OCI-LY7 (cell line): ENCODE measurements at regions not wholly inside any gene's neighbourhood (a gene's known extent, or its start where the extent isn't known, plus 50 kb on each side); places are given as distances from the start of the nearest gene placed in this dataset.

Experiments
- BruUV-seq: library from RNA; stranded (reverse); fragments of 400-500 nt; replicated peaks from 2 replicates; lab custom pipeline; 2021; lab: Mats Ljungman, UMichigan
- CTCF ChIA-PET: fragments of 300-600 bp; sonication (Branson Sonifier 250); formaldehyde crosslinking; loops from one replicate; lab custom pipeline; 2022; ENCODE audit warnings: antibody characterized with exemption; ENCODE audit not compliant: unreplicated experiment; lab: Charles Lee
- POLR2A ChIA-PET: fragments of 300-600 bp; sonication (Branson Sonifier 250); formaldehyde crosslinking; loops from one replicate; lab custom pipeline; 2022; ENCODE audit warnings: antibody characterized with exemption; lab: Charles Lee
- DNase-seq: peaks from one replicate; pipeline ENCODE4 v3.0.0-alpha.2; 2015; ENCODE audit warnings: low spot score
- H2AFZ ChIP-seq: fragments of 200-600 bp; sonication (generic), shearing (Covaris generic); 2 replicates; pipeline ENCODE4 v1.6.1; 2014; ENCODE audit warnings: mild to moderate bottlenecking, antibody characterized with exemption, low read length, moderate library complexity
- H3K27ac ChIP-seq: fragments of 200-600 bp; sonication (generic); 2 replicates; pipeline ENCODE4 v1.5.1; 2014; ENCODE audit warnings: mixed run types, low read depth, mild to moderate bottlenecking, moderate library complexity, low read length, inconsistent platforms; ENCODE audit not compliant: poor library complexity, severe bottlenecking
- H3K36me3 ChIP-seq: fragments of 200-600 bp; sonication (generic); 2 replicates; pipeline ENCODE4 v1.6.1; 2014; ENCODE audit warnings: mild to moderate bottlenecking, antibody characterized with exemption, low read length, moderate library complexity, mixed read lengths; ENCODE audit not compliant: insufficient read depth
- H3K4me1 ChIP-seq: fragments of 200-600 bp; sonication (generic); 2 replicates; pipeline ENCODE4 v1.5.1; 2014; ENCODE audit warnings: mild to moderate bottlenecking, low read length; ENCODE audit not compliant: insufficient read depth, poor library complexity, severe bottlenecking
- H3K4me2 ChIP-seq: fragments of 200-600 bp; sonication (generic); 2 replicates; pipeline ENCODE4 v1.6.1; 2014; ENCODE audit warnings: mild to moderate bottlenecking, low read length
- H3K4me3 ChIP-seq: fragments of 200-600 bp; sonication (generic); 2 replicates; pipeline ENCODE4 v1.5.1; 2014; ENCODE audit warnings: mild to moderate bottlenecking, low read depth, low read length; ENCODE audit not compliant: poor library complexity, severe bottlenecking
- H3K79me2 ChIP-seq: fragments of 200-600 bp; sonication (generic); 2 replicates; pipeline ENCODE4 v1.6.1; 2016; ENCODE audit warnings: low read depth, mild to moderate bottlenecking, low read length, moderate library complexity, mixed read lengths; ENCODE audit not compliant: insufficient read depth
- H3K9me2 ChIP-seq: fragments of 200-600 bp; sonication (generic); 2 replicates; pipeline ENCODE4 v1.6.1; 2016; ENCODE audit warnings: mild to moderate bottlenecking, low read length, mixed read lengths; ENCODE audit not compliant: insufficient read depth
- H3K9me3 ChIP-seq: fragments of 200-600 bp; sonication (generic); 2 replicates; pipeline ENCODE4 v1.6.1; 2014; ENCODE audit warnings: mild to moderate bottlenecking, mixed run types, low read length, mixed read lengths
- H4K20me1 ChIP-seq: fragments of 200-600 bp; sonication (generic); 2 replicates; pipeline ENCODE4 v1.6.1; 2014; ENCODE audit warnings: mild to moderate bottlenecking, antibody characterized with exemption, low read length, moderate library complexity, mixed read lengths; ENCODE audit not compliant: insufficient read depth
- EZH2phosphoT487 ChIP-seq: fragments of 200-600 bp; sonication (generic); IDR thresholded peaks from 2 replicates; pipeline ENCODE4 v1.6.1; 2018; ENCODE audit warnings: low read depth, borderline replicate concordance, mild to moderate bottlenecking, mixed run types, antibody characterized with exemption, low read length, moderate library complexity, mixed read lengths
- intact Hi-C: fragments of 100-400 bp; cut with micrococcal nuclease; formaldehyde crosslinking; loops from one replicate; pipeline ENCODE4 v1.10.0; 2022; ENCODE audit not compliant: unreplicated experiment
- TF ChIP-seq, protein P1 (sequence below): fragments of 200-600 bp; sonication (generic); conservative IDR thresholded peaks from 2 replicates; pipeline ENCODE4 v1.5.1; 2014; ENCODE audit warnings: mild to moderate bottlenecking, antibody characterized with exemption, low read length, moderate library complexity, mixed read lengths

- Histone ChIP-seq H3K9me3 (no peaks in the 10 kb centered on the region), H3K36me3 (no peaks in the 10 kb centered on the region), H4K20me1 (no peaks in the 10 kb centered on the region), H3K4me2 (no peak overlapping the region), H3K9me2 (no peaks in the 10 kb centered on the region), H3K4me1 (peaks cover 4% of the 10 kb centered on the region), H3K79me2 (no peaks in the 10 kb centered on the region), H3K4me3 (no peak overlapping the region), H2AFZ (no peak overlapping the region), H3K27ac (no peak overlapping the region)
- DNase-seq = no peak
- TF ChIP-seq EZH2phosphoT487 = no peak
- TF ChIP-seq, protein P1, sequence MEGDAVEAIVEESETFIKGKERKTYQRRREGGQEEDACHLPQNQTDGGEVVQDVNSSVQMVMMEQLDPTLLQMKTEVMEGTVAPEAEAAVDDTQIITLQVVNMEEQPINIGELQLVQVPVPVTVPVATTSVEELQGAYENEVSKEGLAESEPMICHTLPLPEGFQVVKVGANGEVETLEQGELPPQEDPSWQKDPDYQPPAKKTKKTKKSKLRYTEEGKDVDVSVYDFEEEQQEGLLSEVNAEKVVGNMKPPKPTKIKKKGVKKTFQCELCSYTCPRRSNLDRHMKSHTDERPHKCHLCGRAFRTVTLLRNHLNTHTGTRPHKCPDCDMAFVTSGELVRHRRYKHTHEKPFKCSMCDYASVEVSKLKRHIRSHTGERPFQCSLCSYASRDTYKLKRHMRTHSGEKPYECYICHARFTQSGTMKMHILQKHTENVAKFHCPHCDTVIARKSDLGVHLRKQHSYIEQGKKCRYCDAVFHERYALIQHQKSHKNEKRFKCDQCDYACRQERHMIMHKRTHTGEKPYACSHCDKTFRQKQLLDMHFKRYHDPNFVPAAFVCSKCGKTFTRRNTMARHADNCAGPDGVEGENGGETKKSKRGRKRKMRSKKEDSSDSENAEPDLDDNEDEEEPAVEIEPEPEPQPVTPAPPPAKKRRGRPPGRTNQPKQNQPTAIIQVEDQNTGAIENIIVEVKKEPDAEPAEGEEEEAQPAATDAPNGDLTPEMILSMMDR = no peak
- intact Hi-C loops = no loop called here
- no TSS peak for BruUV-seq
- ChIA-PET POLR2A (interaction anchor here (1.2 to 1.4 kb wide), 3 partner anchors 10 to 17 kb away, joined by 3 to 5 read pairs (median 3); no protein-coding TSS in a partner anchor), CTCF (no interaction called here)
Measured at GRCh38 chr6:19324376-19324775, 512.8 kb upstream of the ID4 start.

- H3K4me3 ChIP-seq = no peak overlapping the region
- no peaks in the 10 kb centered on the region for H4K20me1 ChIP-seq
- no peaks in the 10 kb centered on the region for H3K9me2 ChIP-seq
- no peak overlapping the region for H2AFZ ChIP-seq
- BruUV-seq = no TSS peak
- H3K36me3 ChIP-seq = no peaks in the 10 kb centered on the region
- DNase-seq = no peak
- CTCF ChIA-PET = no interaction called here
- H3K4me2 ChIP-seq = no peak overlapping the region
- POLR2A ChIA-PET = interaction anchor here (0.6 to 1.3 kb wide), 4 partner anchors 13 to 1871 kb away, joined by 3 to 4 read pairs (median 3); no protein-coding TSS in a partner anchor
- TF ChIP-seq, protein P1 = no peak
- TF ChIP-seq EZH2phosphoT487 = no peak
- intact Hi-C loops = no loop called here
- peaks cover 4% of the 10 kb centered on the region for H3K4me1 ChIP-seq
- no peaks in the 10 kb centered on the region for H3K9me3 ChIP-seq
- H3K27ac ChIP-seq = no peak overlapping the region
- H3K79me2 ChIP-seq = no peaks in the 10 kb centered on the region
Measured at GRCh38 chr6:19325335-19325789, 511.8 kb upstream of the ID4 start.

DNA sequence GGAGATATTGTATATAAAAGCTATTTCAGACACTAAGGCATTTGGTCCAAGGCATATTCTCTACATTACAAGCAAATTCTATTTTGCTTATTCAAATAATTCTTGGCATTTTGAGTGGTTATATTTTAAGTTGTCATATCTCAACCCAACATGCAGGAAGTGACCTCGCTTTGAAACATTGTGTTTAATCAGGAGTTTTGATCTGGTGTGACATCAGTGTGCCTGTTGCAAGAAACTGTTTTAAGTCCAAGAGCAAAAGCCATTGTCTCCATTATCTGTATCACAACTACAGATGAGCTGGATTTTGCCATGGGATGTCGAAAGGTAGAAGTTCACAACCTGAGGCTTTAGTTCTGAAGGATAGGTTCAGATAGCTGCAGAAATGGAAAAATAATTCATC is 509.9 kb upstream of the ID4 start:
- ChIA-PET CTCF (no interaction called here), POLR2A (interaction anchor here (0.8 to 1.1 kb wide), 2 partner anchors 8 to 12 kb away, joined by 3 read pairs; no protein-coding TSS in a partner anchor)
- H3K9me2 ChIP-seq = no peaks in the 10 kb centered on the region
- peak overlapping the region; percentile 57 for H2AFZ ChIP-seq
- peaks cover 4% of the 10 kb centered on the region for H3K4me1 ChIP-seq
- intact Hi-C loops = no loop called here
- H3K36me3 ChIP-seq = no peaks in the 10 kb centered on the region
- no peak for DNase-seq
- H3K4me3 ChIP-seq = no peak overlapping the region
- no peak for TF ChIP-seq EZH2phosphoT487
- TF ChIP-seq, protein P1 = no peak
- no peaks in the 10 kb centered on the region for H4K20me1 ChIP-seq
- H3K9me3 ChIP-seq = no peaks in the 10 kb centered on the region
- no TSS peak for BruUV-seq
- H3K79me2 ChIP-seq = no peaks in the 10 kb centered on the region
- no peak overlapping the region for H3K4me2 ChIP-seq
- H3K27ac ChIP-seq = no peak overlapping the region
